Peyer's patch (tissue), 4 donors: ENCODE measurements at regions not wholly inside any gene's neighbourhood (a gene's known extent, or its start where the extent isn't known, plus 50 kb on each side); places are given as distances from the start of the nearest gene placed in this dataset.
"Not testable (repeated sequence)": the region's sequence is repeated elsewhere in the genome, so short reads cannot be mapped to it uniquely, and the experiment has no call there.

Experiments used
- CTCF ChIP-seq, 6 experiments: fragments of 450-650 bp in 4 of 6; fragments of 200-600 bp in 2 of 6; sonication (generic) in 1 of 6; IDR thresholded peaks; one replicate each; pipeline ENCODE4 v1.5.1; 2017 to 2019; ENCODE audit warnings: antibody characterized with exemption in 6 of 6, mild to moderate bottlenecking in 3 of 6, moderate library complexity in 1 of 6
- POLR2A ChIP-seq, 2 donors: fragments of 450-650 bp; IDR thresholded peaks; one replicate each; pipeline ENCODE4 v1.5.1; 2017; ENCODE audit warnings: antibody characterized with exemption in 2 of 2, mild to moderate bottlenecking in 2 of 2, moderate library complexity in 2 of 2

- peak in 5 of 6 experiments; percentile 18 to 52 (median 44) for TF ChIP-seq CTCF (IDR thresholded peaks at IDR 0.05)
- not testable (repeated sequence) for TF ChIP-seq POLR2A (IDR thresholded peaks at IDR 0.05)
Measured at GRCh38 chr1:146401281-146401825, 172.5 kb upstream of the NOTCH2NLA start.
